ENCODE measurements at regions not wholly inside any gene's neighbourhood (a gene's known extent, or its start where the extent isn't known, plus 50 kb on each side); places are given as distances from the start of the nearest gene placed in this dataset.

DNA sequence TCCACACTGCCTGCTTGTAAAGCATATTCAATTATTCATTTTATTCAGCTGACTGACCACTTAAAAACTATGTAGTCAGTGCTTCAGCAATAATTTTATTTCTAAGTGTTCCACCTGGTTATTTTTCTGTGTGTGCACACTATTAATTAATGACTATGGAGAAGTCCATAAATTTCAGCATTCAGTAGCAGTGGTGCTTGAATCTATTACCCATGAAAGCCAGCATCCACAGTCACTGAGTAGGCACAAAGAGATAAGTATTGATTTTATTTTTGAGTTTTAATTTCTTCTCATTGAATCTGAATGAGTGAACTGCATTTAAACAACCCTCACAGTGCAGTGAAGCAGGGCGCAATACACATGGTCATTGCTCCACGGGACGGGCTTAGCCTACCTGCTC is 643.1 kb downstream of the GALC start:
- Histone ChIP-seq H3K4me1 (ENCODE audit: control insufficient read depth, insufficient read depth, low read length) (no peaks in the 10 kb centered on the region), H3K9ac (ENCODE audit: extremely low read depth, low read length, poor library complexity, severe bottlenecking) (no peak overlapping the region), H3K4me3 (ENCODE audit: low read length) (no peak overlapping the region), H3K9me3 (ENCODE audit: control insufficient read depth, low read length) (peaks cover 19% of the 10 kb centered on the region), H3K27me3 (ENCODE audit: control insufficient read depth, insufficient read depth, low read length, poor library complexity, severe bottlenecking) (no peaks in the 10 kb centered on the region), H3K36me3 (ENCODE audit: control insufficient read depth, insufficient read depth, low read length) (no peaks in the 10 kb centered on the region), H3K27ac (ENCODE audit: low read depth, low read length) (no peak overlapping the region)
- no peak for DNase-seq
- Mint-ChIP-seq H3K27me3 (ENCODE audit: insufficient read depth) (no peaks in the 10 kb centered on the region), H3K4me3 (no peak overlapping the region), H3K4me1 (peaks cover 4% of the 10 kb centered on the region), H3K36me3 (ENCODE audit: low read depth) (peaks cover 12% of the 10 kb centered on the region), H3K27ac (no peak overlapping the region), H3K9me3 (peaks cover 13% of the 10 kb centered on the region)
- WGBS, 2 experiments (ENCODE audit: insufficient coverage in 1 of 2, insufficient read length in 1 of 2): 100% methylated on average over 2 to 3 of the region's 3 CpGs
- TF ChIP-seq, protein P1, sequence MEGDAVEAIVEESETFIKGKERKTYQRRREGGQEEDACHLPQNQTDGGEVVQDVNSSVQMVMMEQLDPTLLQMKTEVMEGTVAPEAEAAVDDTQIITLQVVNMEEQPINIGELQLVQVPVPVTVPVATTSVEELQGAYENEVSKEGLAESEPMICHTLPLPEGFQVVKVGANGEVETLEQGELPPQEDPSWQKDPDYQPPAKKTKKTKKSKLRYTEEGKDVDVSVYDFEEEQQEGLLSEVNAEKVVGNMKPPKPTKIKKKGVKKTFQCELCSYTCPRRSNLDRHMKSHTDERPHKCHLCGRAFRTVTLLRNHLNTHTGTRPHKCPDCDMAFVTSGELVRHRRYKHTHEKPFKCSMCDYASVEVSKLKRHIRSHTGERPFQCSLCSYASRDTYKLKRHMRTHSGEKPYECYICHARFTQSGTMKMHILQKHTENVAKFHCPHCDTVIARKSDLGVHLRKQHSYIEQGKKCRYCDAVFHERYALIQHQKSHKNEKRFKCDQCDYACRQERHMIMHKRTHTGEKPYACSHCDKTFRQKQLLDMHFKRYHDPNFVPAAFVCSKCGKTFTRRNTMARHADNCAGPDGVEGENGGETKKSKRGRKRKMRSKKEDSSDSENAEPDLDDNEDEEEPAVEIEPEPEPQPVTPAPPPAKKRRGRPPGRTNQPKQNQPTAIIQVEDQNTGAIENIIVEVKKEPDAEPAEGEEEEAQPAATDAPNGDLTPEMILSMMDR (conservative IDR thresholded peaks at IDR 0.05): no peak

GRCh38 chr14:87343652-87344051 is 649.3 kb downstream of the GALC start:
- DNase-seq: no peak
- no peak overlapping the region for H3K27ac Mint-ChIP-seq
- WGBS, 2 experiments (ENCODE audit: insufficient coverage in 1 of 2, insufficient read length in 1 of 2): 71 to 74% methylated on average over 3 of the region's 3 CpGs
- Histone ChIP-seq H3K27me3 (ENCODE audit: control insufficient read depth, insufficient read depth, low read length, poor library complexity, severe bottlenecking) (no peaks in the 10 kb centered on the region), H3K4me1 (ENCODE audit: control insufficient read depth, insufficient read depth, low read length) (no peaks in the 10 kb centered on the region), H3K9ac (ENCODE audit: extremely low read depth, low read length, poor library complexity, severe bottlenecking) (no peak overlapping the region), H3K27ac (ENCODE audit: low read depth, low read length) (no peak overlapping the region), H3K9me3 (ENCODE audit: control insufficient read depth, low read length) (no peaks in the 10 kb centered on the region), H3K4me3 (ENCODE audit: low read length) (no peak overlapping the region), H3K36me3 (ENCODE audit: control insufficient read depth, insufficient read depth, low read length) (no peaks in the 10 kb centered on the region)
- no peak overlapping the region for H3K4me3 Mint-ChIP-seq
- H3K36me3 Mint-ChIP-seq (ENCODE audit: low read depth): no peaks in the 10 kb centered on the region
- H3K4me1 Mint-ChIP-seq: peaks cover 5% of the 10 kb centered on the region
- no peaks in the 10 kb centered on the region for H3K27me3 Mint-ChIP-seq (ENCODE audit: insufficient read depth)
- no peaks in the 10 kb centered on the region for H3K9me3 Mint-ChIP-seq
- TF ChIP-seq, protein P1 (conservative IDR thresholded peaks at IDR 0.05): no peak

GRCh38 chr14:87334997-87335685 is 657.8 kb downstream of the GALC start:
- Histone ChIP-seq H3K27me3 (ENCODE audit: control insufficient read depth, insufficient read depth, low read length, poor library complexity, severe bottlenecking) (no peaks in the 10 kb centered on the region), H3K4me1 (ENCODE audit: control insufficient read depth, insufficient read depth, low read length) (no peaks in the 10 kb centered on the region), H3K9me3 (ENCODE audit: control insufficient read depth, low read length) (peaks cover 14% of the 10 kb centered on the region), H3K4me3 (ENCODE audit: low read length) (no peak overlapping the region), H3K9ac (ENCODE audit: extremely low read depth, low read length, poor library complexity, severe bottlenecking) (no peak overlapping the region), H3K27ac (ENCODE audit: low read depth, low read length) (no peak overlapping the region), H3K36me3 (ENCODE audit: control insufficient read depth, insufficient read depth, low read length) (no peaks in the 10 kb centered on the region)
- Mint-ChIP-seq H3K36me3 (ENCODE audit: low read depth) (no peaks in the 10 kb centered on the region), H3K4me1 (no peaks in the 10 kb centered on the region), H3K4me3 (no peak overlapping the region), H3K27me3 (ENCODE audit: insufficient read depth) (no peaks in the 10 kb centered on the region), H3K27ac (no peak overlapping the region), H3K9me3 (peaks cover 2% of the 10 kb centered on the region)
- TF ChIP-seq, protein P1 (conservative IDR thresholded peaks at IDR 0.05): peak; percentile 42
- no peak for DNase-seq
- 100% methylated on average over 2 of the region's 2 CpGs; no CpG with 5 or more reads in 1 of the 2 experiments for WGBS, 2 experiments (ENCODE audit: insufficient coverage in 1 of 2, insufficient read length in 1 of 2)

Data from endodermal cell (in vitro differentiated cells).